Hepatocyte (in vitro differentiated cells): ENCODE measurements at regions not wholly inside any gene's neighbourhood (a gene's known extent, or its start where the extent isn't known, plus 50 kb on each side); places are given as distances from the start of the nearest gene placed in this dataset.

Source experiments
- CTCF ChIP-seq: fragments of 200-600 bp; sonication (generic); IDR thresholded peaks from 2 replicates; pipeline ENCODE4 v1.5.1; 2016; ENCODE audit warnings: antibody characterized with exemption, mild to moderate bottlenecking; ENCODE audit not compliant: poor library complexity
- EZH2 ChIP-seq: fragments of 200-600 bp; sonication (generic); IDR thresholded peaks from 2 replicates; pipeline ENCODE4 v1.6.1; 2016; ENCODE audit warnings: antibody characterized with exemption, mild to moderate bottlenecking, borderline replicate concordance

DNA sequence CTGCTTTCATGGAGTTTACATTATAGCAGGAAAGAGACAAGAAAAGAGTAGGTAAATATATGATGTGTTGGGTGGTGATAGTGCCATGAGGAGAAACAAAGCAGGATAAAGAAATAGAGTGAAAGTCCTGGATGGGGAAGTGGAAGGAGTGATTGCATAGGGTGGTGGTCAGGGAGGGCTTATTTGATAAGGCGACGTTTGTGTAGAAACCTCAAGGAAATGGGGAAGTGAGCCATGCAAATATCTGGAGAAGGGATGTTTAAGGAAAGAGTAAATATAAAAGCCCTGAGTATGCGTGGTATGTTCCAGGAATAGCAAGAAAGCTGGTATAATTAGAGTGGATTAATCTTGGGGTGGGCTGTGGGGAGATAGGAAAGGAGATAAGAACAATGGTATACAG is 134.7 kb upstream of the SV2C start:
- TF ChIP-seq CTCF (no peak), EZH2 (no peak)
